SK-N-MC (cell line): ENCODE measurements at regions not wholly inside any gene's neighbourhood (a gene's known extent, or its start where the extent isn't known, plus 50 kb on each side); places are given as distances from the start of the nearest gene placed in this dataset.
"Not testable (repeated sequence)": the region's sequence is repeated elsewhere in the genome, so short reads cannot be mapped to it uniquely, and the experiment has no call there.

Experiments used
- DNase-seq: peaks from one replicate; pipeline ENCODE4 v3.0.0-alpha.2; 2011; ENCODE audit warnings: low read depth, low spot score
- H3K27ac ChIP-seq: fragments of 200-600 bp; sonication (generic); 2 replicates; pipeline ENCODE4 v1.5.1; 2016; ENCODE audit warnings: mixed run types
- H3K36me3 ChIP-seq: fragments of 200-600 bp; sonication (generic); 2 replicates; pipeline ENCODE4 v1.6.1; 2017; ENCODE audit warnings: antibody characterized with exemption, low read length, mixed read lengths; ENCODE audit not compliant: insufficient read depth
- H3K4me3 ChIP-seq: fragments of 200-600 bp; sonication (generic); 2 replicates; pipeline ENCODE4 v1.5.1; 2016
- H3K9ac ChIP-seq: fragments of 200-600 bp; sonication (generic); 2 replicates; pipeline ENCODE4 v1.8.0; 2017; ENCODE audit warnings: mixed run types, mixed read lengths; ENCODE audit not compliant: insufficient read length
- H3K9me3 ChIP-seq: fragments of 200-600 bp; sonication (generic); 2 replicates; pipeline ENCODE4 v1.6.1; 2017; ENCODE audit warnings: low read depth, mild to moderate bottlenecking, antibody characterized with exemption, low read length, moderate library complexity, mixed read lengths
- EZH2 ChIP-seq: fragments of 200-600 bp; sonication (generic); IDR thresholded peaks from one replicate; pipeline ENCODE4 v1.6.1; 2017; ENCODE audit warnings: antibody characterized with exemption
- FOXP2 ChIP-seq: optimal IDR thresholded peaks from 2 replicates; pipeline ENCODE3; 2011; ENCODE audit warnings: mild to moderate bottlenecking, moderate library complexity; ENCODE audit not compliant: insufficient read depth; ENCODE audit errors: extremely low read length, control extremely low read depth
- POLR2AphosphoS5 ChIP-seq: IDR thresholded peaks from 2 replicates; pipeline ENCODE4 v1.6.1; 2012; ENCODE audit warnings: mild to moderate bottlenecking, low read depth, low read length, borderline replicate concordance

DNA sequence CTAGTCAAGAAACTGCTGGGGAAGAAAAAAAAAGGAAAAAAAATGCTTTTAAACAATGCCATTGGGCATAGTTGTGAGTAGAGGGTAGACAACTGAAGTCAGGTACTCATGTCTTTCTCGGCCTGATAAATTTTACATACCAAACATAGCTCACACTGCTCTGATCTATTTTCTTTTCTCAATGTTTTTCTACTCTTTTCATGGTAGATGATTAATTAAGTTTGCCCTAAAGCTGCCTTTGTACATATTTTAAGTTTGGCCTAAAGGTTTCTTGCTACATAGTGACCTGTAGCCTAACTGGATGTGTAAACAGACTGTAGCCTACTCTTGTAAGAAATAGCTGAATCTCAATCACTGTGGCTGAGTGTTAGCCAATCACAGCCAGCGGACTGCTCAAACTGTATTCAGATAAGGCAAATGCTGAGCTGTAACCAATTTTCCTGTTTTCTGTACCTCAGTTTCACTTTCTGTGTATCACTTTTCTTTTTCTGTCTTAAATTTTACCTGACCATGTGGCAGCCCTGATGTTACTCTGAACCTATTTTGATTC, 121.0 kb downstream of the PCDH10 start:
- DNase-seq = no peak
- TF ChIP-seq EZH2 (no peak), POLR2AphosphoS5 (no peak), FOXP2 (no peak)
- Histone ChIP-seq H3K36me3 (no peaks in the 10 kb centered on the region), H3K4me3 (no peak overlapping the region), H3K27ac (no peak overlapping the region), H3K9me3 (no peaks in the 10 kb centered on the region), H3K9ac (no peak overlapping the region)

DNA sequence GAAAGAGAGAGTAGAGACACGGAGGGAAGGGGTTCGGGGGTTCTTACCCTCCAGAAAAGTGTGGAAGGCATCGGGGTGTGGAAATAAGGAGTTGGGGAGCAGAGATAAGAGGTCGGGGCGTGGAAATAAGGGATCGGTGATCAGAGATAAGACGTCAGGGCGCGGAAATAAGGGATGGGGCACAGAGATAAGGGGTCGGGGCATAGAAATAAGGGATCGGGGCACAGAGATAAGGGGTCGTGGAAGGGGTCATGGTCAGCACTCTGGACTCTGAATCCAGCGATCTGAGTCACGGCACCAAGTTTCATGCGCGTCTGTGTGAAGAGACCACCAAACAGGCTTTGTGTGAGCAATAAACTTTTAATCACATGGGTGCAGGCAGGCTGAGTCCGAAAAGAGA, 119.1 kb downstream of the PCDH10 start:
- TF ChIP-seq POLR2AphosphoS5 (no peak), FOXP2 (no peak), EZH2 (no peak)
- no peak overlapping the region for H3K9ac ChIP-seq
- H3K4me3 ChIP-seq = no peak overlapping the region
- no peaks in the 10 kb centered on the region for H3K9me3 ChIP-seq
- no peak overlapping the region for H3K27ac ChIP-seq
- no peak for DNase-seq
- no peaks in the 10 kb centered on the region for H3K36me3 ChIP-seq

DNA sequence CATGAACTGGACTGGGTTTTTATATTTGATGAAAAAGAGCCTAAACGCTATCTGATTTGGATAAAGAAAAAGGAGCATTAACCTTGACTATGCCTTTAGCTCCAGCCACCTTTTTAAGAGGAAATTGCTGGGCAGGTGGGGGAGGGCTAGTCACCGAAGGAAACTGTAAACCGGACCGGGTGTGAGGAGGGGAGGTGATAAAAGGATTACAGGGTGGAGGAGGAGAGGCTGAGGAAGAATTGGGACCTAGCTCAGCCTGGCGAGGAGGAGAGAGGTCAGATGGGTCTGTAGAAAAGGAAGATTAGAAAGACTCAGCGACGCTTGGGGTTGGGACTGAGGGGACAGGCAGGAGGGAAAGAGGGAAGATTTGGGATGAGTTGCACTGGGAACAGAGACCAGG, 118.4 kb downstream of the PCDH10 start:
- DNase-seq, H3K4me3 ChIP-seq, H3K9me3 ChIP-seq, H3K9ac ChIP-seq, H3K36me3 ChIP-seq, H3K27ac ChIP-seq: not testable (repeated sequence)

DNA sequence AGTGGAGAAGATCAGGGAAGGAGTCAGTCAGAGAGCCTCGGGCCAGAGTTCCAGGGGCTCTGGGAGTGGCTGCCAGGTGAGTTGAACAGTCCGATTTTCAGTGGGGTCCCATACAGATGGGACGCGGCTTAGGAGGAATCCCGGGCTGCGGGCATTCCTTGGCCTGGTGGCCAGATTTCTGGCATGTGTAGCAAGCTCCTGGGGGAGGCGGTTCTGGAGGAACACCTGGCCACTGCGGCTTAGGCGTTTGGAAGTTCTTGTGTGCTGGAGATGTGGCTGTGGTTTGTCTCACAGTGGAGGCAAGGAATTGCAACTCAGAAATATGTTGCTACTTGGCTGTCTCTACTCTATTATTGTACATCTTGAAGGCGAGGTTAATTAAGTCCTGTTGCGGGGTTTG, 117.9 kb downstream of the PCDH10 start:
- not testable (repeated sequence) for H3K9me3 ChIP-seq, H3K9ac ChIP-seq, H3K36me3 ChIP-seq, H3K27ac ChIP-seq, H3K4me3 ChIP-seq, DNase-seq

DNA sequence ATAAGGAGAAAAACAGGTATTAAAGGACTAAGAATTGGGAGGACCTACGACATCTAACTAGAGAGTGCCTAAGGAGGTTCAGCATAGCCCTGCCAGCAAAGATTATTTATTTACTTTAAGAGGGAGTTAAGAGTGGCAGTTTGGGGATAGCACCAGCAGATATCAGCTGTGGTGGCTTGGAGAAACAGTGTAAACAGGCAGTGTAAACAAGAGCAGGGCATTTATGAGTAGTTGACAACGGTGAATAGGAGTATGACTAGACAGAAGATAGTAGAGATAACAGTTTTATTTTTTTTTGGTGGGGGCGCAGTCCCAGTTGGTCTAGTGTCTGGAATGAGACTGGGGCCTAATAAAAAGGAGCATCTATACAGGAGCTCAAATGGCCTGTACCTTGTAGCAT, 115.2 kb downstream of the PCDH10 start:
- not testable (repeated sequence) for H3K9ac ChIP-seq, DNase-seq, H3K4me3 ChIP-seq, H3K27ac ChIP-seq, H3K9me3 ChIP-seq, H3K36me3 ChIP-seq

DNA sequence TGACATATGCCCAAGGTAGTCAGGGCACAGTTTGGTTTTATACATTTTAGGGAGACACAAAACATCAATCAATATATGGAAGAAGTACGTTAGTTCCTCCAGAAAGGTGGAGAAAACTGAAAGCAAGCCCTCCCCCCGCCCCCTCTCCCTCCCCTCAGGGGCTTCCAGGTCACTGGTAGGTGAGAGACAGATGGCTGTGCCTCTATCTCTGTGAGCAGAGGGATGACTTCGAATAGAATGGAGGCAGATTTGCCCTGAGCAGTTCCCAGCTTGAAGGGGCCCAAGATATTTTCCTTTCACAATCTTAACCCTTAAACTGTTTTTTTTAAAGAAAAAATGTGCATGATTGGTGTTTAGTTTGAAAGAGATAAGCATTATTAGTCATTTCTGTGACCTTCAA, 114.0 kb downstream of the PCDH10 start:
- no peaks in the 10 kb centered on the region for H3K9me3 ChIP-seq
- TF ChIP-seq FOXP2 (no peak), EZH2 (no peak), POLR2AphosphoS5 (no peak)
- no peaks in the 10 kb centered on the region for H3K36me3 ChIP-seq
- no peak overlapping the region for H3K9ac ChIP-seq
- H3K4me3 ChIP-seq = no peak overlapping the region
- no peak for DNase-seq
- H3K27ac ChIP-seq = no peak overlapping the region

DNA sequence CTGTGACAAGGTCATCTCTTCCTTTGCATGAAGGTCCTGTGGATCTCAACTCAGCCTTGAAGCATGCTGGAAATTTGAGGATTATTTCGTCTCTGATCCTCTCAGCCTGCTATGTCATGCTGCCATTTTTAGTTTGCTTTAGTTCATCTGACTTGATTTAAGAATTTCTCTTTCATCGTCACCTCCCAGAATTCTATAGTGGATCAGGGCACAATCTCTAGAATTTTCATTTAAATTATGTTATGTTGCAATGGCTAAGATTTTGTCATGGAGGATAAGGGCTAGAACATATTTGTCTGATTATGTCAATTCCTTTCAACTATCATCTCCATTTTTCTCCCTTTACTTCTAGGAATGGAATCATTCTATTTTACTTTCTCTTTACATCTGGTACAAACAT, 98.8 kb downstream of the PCDH10 start:
- TF ChIP-seq EZH2 (no peak), FOXP2 (no peak), POLR2AphosphoS5 (no peak)
- no peak for DNase-seq
- H3K36me3 ChIP-seq = no peaks in the 10 kb centered on the region
- no peak overlapping the region for H3K4me3 ChIP-seq
- no peak overlapping the region for H3K27ac ChIP-seq
- H3K9me3 ChIP-seq = no peaks in the 10 kb centered on the region
- no peak overlapping the region for H3K9ac ChIP-seq

DNA sequence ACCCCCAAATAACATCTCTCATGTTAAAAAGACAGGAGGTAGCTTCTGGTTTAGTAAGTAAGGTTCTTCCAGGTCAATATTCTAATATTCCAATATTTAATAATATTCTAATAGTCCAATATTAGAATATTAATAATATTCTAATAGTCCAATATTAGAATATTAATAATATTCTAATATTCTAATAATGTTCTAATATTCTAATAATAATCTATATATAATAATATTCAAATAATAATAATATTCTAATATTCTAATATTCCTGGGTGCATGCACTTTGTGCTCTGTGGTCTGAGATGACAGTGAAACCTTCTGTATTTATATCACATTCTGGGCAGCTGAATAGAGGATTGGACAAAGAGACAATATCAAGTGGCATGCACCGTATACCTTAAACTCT, 96.1 kb downstream of the PCDH10 start:
- Histone ChIP-seq H3K27ac (no peak overlapping the region), H3K36me3 (no peaks in the 10 kb centered on the region), H3K9ac (no peak overlapping the region), H3K4me3 (no peak overlapping the region), H3K9me3 (no peaks in the 10 kb centered on the region)
- no peak for DNase-seq
- TF ChIP-seq POLR2AphosphoS5 (no peak), FOXP2 (no peak), EZH2 (no peak)
